LNCaP clone FGC (cell line): ENCODE measurements at regions not wholly inside any gene's neighbourhood (a gene's known extent, or its start where the extent isn't known, plus 50 kb on each side); places are given as distances from the start of the nearest gene placed in this dataset.

ENCODE experiments used
- DNase-seq: peaks from one replicate; pipeline ENCODE4 v3.0.0-alpha.2; 2011; ENCODE audit warnings: low read depth
- H3K4me3 ChIP-seq: 2 replicates; pipeline ENCODE4 v1.5.1; 2011; ENCODE audit warnings: mild to moderate bottlenecking, low read depth, low read length, control low read depth
- CTCF ChIP-seq: IDR thresholded peaks from 2 replicates; pipeline ENCODE4 v1.5.1; 2012; ENCODE audit warnings: mild to moderate bottlenecking; ENCODE audit not compliant: control insufficient read depth, insufficient read depth; ENCODE audit errors: extremely low read depth

GRCh38 chr1:82503822-82504221 lies 703.1 kb downstream of the ADGRL2 start:
- H3K4me3 ChIP-seq: no peak overlapping the region
- no peak for TF ChIP-seq CTCF
- DNase-seq: no peak

GRCh38 chr1:82499022-82499421 lies 698.3 kb downstream of the ADGRL2 start:
- no peak for TF ChIP-seq CTCF
- DNase-seq: no peak
- no peak overlapping the region for H3K4me3 ChIP-seq

- no peak for TF ChIP-seq CTCF
Measured at GRCh38 chr1:82494117-82494516, 693.4 kb downstream of the ADGRL2 start.

GRCh38 chr1:82492159-82492558 lies 691.4 kb downstream of the ADGRL2 start:
- H3K4me3 ChIP-seq: no peak overlapping the region
- TF ChIP-seq CTCF: no peak
- DNase-seq: no peak

More at GRCh38 chr1:82494117-82494516, 693.4 kb downstream of the ADGRL2 start:
- no peak overlapping the region for H3K4me3 ChIP-seq
- DNase-seq: no peak

DNA sequence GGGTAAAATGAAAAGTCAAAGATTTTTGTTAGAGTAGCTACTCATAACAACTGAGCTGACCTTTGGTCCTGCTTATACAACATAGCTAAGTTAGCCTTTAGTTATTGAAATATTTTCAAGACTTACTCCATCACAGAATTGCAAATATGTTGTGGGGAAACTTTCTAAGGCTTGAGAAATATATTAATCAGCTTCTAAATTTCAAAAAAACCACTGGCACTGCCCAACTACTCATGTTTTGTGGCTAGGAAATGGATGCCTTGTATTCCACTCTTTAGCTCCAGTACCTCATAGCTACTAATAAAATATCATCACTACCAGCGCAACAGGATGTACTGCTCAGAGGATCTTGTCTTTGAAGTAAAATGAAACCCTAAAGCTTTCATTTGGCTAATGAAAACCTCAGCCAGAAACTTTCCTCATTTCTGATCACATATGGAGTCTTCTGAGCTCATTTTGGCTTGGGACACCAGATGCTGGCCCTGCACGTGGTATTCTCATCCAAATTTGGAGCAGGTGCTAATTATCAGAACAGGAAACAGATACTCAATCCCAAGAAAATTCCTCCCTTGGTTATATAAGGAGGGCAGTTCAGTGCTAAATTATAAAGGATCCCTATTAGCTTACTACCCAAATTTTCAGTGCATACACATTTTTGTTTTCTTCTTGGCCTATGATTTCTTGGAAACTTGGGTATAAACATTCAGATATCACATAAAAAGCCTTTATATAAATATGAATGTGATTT lies 690.7 kb downstream of the ADGRL2 start:
- no peak for TF ChIP-seq CTCF
- DNase-seq: no peak
- no peak overlapping the region for H3K4me3 ChIP-seq

DNA sequence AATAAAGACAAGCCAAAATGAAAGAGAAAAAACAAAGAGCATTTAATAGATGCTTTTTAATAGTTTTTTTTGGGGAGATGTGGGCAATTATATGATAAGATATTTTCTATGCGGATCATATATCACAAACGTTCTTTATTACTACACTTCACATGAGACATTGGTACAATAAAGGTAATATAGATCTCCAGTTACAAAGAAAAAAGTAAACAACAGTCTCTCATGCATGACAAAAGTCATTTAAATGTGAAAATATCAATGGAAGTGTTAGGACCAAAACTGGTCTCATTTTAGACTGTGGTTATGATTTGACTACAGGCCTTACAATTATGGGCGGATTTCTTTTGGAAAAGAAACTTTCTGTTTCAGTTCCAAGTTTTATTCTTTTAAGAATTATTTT lies 687.0 kb downstream of the ADGRL2 start:
- DNase-seq: no peak
- TF ChIP-seq CTCF: no peak
- no peak overlapping the region for H3K4me3 ChIP-seq

- H3K4me3 ChIP-seq: no peak overlapping the region
- no peak for DNase-seq
- no peak for TF ChIP-seq CTCF
Measured at GRCh38 chr1:82486969-82487368, 686.2 kb downstream of the ADGRL2 start.
